Uterus (tissue), 3 donors: ENCODE measurements at regions not wholly inside any gene's neighbourhood (a gene's known extent, or its start where the extent isn't known, plus 50 kb on each side); places are given as distances from the start of the nearest gene placed in this dataset.
"Not testable (repeated sequence)": the region's sequence is repeated elsewhere in the genome, so short reads cannot be mapped to it uniquely, and the experiment has no call there.

Experiments
- DNase-seq, 2 donors: peaks; one replicate each; pipeline ENCODE4 v3.0.0-alpha.2; 2019 to 2020
- H3K27ac ChIP-seq, 2 donors: fragments of 200-600 bp; sonication (generic); 1 replicate in 1 of 2; 2 replicates in 1 of 2; pipeline ENCODE4 v1.5.1; 2016 to 2018
- H3K27me3 ChIP-seq, 2 donors: fragments of 200-600 bp; sonication (generic); one replicate each; pipeline ENCODE4 v1.5.1; 2018 to 2019; ENCODE audit warnings: control low read depth in 1 of 2
- H3K36me3 ChIP-seq, 2 donors: fragments of 200-600 bp; sonication (generic); one replicate each; pipeline ENCODE4 v1.5.1; 2019; ENCODE audit warnings: control low read depth in 1 of 2
- H3K4me1 ChIP-seq, 2 donors: fragments of 200-600 bp; sonication (generic); one replicate each; pipeline ENCODE4 v1.5.1; 2018 to 2019; ENCODE audit warnings: control low read depth in 1 of 2
- H3K4me3 ChIP-seq, 2 donors: fragments of 200-600 bp; sonication (generic); 1 replicate in 1 of 2; 2 replicates in 1 of 2; pipeline ENCODE4 v1.5.1; 2018 to 2019; ENCODE audit warnings: mild to moderate bottlenecking in 1 of 2
- H3K9me3 ChIP-seq, 2 donors: fragments of 200-600 bp; sonication (generic); one replicate each; pipeline ENCODE4 v1.5.1; 2019; ENCODE audit warnings: control low read depth in 1 of 2
- POLR2A ChIP-seq, 2 donors: fragments of 450-650 bp; IDR thresholded peaks; one replicate each; pipeline ENCODE4 v1.6.1; 2016; ENCODE audit warnings: antibody characterized with exemption in 2 of 2, mild to moderate bottlenecking in 1 of 2, moderate library complexity in 1 of 2
- intact Hi-C: fragments of 100-400 bp; cut with DNase I; formaldehyde crosslinking; loops from one replicate; pipeline ENCODE4 v1.15.1; 2023; ENCODE audit warnings: low total_unique reads
- TF ChIP-seq, protein P1 (sequence below), 4 experiments: fragments of 200-600 bp in 2 of 4; fragments of 450-650 bp in 2 of 4; sonication (generic) in 2 of 4; IDR thresholded peaks; one replicate each; pipeline ENCODE4 v1.5.1; 2016 to 2019; ENCODE audit warnings: antibody characterized with exemption in 4 of 4, mild to moderate bottlenecking in 2 of 4, moderate library complexity in 1 of 4
- donor health status: DM: yes; HTN: yes; CAD: no.

DNA sequence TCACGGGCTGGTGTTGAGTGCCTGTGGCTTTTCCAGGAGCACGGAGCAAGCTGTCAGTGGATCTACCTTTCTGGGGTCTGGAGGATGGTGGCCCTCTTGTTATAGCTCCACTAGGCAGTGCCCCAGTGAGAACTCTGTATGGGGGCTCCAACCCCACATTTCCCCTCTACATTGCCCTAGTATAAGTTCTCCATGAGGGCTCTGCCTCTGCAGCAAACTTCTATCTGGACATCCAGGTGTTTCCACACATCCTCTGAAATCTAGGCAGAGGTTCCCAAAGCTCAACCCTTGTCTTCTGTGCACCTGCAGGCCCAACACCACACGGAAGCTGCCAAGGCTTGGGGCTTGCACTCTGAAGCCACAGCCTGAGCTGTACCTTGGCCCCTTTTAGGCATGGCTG, 157.3 kb downstream of the MRPL39 start:
- TF ChIP-seq, protein P1, sequence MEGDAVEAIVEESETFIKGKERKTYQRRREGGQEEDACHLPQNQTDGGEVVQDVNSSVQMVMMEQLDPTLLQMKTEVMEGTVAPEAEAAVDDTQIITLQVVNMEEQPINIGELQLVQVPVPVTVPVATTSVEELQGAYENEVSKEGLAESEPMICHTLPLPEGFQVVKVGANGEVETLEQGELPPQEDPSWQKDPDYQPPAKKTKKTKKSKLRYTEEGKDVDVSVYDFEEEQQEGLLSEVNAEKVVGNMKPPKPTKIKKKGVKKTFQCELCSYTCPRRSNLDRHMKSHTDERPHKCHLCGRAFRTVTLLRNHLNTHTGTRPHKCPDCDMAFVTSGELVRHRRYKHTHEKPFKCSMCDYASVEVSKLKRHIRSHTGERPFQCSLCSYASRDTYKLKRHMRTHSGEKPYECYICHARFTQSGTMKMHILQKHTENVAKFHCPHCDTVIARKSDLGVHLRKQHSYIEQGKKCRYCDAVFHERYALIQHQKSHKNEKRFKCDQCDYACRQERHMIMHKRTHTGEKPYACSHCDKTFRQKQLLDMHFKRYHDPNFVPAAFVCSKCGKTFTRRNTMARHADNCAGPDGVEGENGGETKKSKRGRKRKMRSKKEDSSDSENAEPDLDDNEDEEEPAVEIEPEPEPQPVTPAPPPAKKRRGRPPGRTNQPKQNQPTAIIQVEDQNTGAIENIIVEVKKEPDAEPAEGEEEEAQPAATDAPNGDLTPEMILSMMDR (IDR thresholded peaks at IDR 0.05) = no peak
- no peak for TF ChIP-seq POLR2A (IDR thresholded peaks at IDR 0.05)
- Histone ChIP-seq H3K27ac (no peak overlapping the region), H3K27me3 (no peaks in the 10 kb centered on the region), H3K4me1 (no peaks in the 10 kb centered on the region), H3K4me3 (no peak overlapping the region), H3K36me3 (no peaks in the 10 kb centered on the region), H3K9me3 (no peaks in the 10 kb centered on the region)
- DNase-seq = no peak
- intact Hi-C loops = no loop called here

DNA sequence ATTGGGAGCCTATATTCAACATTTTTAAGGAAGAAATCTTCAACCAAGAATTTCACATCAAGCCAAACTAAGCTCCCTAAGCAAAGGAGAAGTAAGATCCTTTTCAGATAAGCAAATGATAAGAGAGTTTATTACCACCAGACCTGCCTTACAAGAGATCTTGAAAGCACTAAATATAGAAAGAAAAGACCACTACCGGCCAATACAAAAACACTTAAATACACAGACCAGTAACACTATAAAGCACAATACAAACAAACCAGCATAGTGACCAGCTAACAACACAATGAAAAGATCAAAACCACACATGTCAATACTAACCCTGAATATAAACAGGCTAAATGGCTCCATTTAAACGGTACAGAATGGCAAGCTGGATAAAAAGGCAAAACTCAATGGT, 165.4 kb downstream of the MRPL39 start:
- Histone ChIP-seq H3K27ac (no peak overlapping the region), H3K9me3 (no peaks in the 10 kb centered on the region), H3K4me3 (no peak overlapping the region), H3K27me3 (no peaks in the 10 kb centered on the region), H3K36me3 (no peaks in the 10 kb centered on the region), H3K4me1 (no peaks in the 10 kb centered on the region)
- no peak for DNase-seq
- TF ChIP-seq POLR2A (IDR thresholded peaks at IDR 0.05) = no peak
- TF ChIP-seq, protein P1 (IDR thresholded peaks at IDR 0.05) = no peak
- intact Hi-C loops = no loop called here

DNA sequence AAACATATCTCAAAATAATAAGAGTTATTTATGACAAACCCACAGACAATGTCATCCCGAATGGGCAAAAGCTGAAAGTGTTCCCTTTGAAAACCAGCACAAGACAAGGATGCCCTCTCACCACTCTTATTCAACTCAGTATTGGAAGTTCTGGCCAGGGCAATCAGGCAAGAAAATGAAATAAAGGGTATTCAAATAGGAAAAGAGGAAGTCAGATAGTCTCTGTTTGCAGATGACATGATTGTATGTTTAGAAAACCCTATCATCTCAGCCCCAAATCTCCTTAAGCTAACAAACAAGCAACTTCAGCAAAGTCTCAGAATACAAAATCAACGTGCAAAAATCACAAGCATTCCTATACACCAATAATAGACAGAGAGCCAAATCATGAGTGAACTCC, 169.8 kb downstream of the MRPL39 start:
- intact Hi-C loops, H3K4me3 ChIP-seq, DNase-seq, H3K27ac ChIP-seq, H3K4me1 ChIP-seq, H3K36me3 ChIP-seq, H3K27me3 ChIP-seq, H3K9me3 ChIP-seq: not testable (repeated sequence)

DNA sequence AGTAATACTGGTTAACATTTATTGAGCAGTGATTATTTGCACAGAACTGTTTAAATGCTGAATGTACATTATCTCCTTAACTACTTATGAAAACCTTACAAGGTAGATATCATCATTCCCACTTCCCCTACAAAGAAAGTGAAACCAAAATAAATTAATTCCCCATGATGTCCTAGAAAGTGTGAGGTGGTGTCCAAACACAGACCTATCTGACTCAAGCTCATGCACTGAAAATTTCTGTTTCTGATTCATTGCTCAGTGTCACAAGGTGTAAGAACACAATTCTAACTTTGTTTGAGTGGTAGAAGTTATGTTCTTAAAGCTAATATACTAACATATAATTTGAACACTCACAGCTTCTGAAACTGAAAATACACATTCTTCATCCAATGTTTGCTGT, 178.7 kb downstream of the MRPL39 start:
- intact Hi-C loops = no loop called here
- H3K27me3 ChIP-seq = no peaks in the 10 kb centered on the region

DNA sequence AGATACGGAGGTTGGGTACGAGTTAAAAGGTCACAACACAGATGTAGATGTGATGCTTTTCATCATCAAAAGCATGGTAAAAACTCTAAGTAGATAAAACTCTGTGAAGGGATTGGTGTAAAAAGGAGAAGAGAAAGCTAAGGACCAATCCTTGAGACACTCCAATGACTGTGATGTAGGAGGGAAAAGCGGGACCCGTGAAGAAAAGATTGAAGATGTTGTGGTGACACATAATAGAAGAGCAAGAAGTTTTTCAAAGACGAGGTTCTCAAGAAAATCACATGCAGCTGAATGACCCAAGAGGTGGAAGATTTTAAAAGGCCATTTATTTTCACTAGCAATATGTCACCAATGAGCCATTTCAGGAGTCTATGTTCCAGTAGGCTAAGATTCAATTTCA, 179.5 kb downstream of the MRPL39 start:
- H3K4me1 ChIP-seq = no peaks in the 10 kb centered on the region

More for the DNA sequence above, 178.7 kb downstream of the MRPL39 start:
- H3K27ac ChIP-seq = no peak overlapping the region
- H3K36me3 ChIP-seq = no peaks in the 10 kb centered on the region
- no peaks in the 10 kb centered on the region for H3K4me1 ChIP-seq
- H3K9me3 ChIP-seq = no peaks in the 10 kb centered on the region
- H3K4me3 ChIP-seq = no peak overlapping the region
- no peak for TF ChIP-seq POLR2A (IDR thresholded peaks at IDR 0.05)
- TF ChIP-seq, protein P1 (IDR thresholded peaks at IDR 0.05) = no peak
- DNase-seq = no peak

More for the DNA sequence above, 179.5 kb downstream of the MRPL39 start:
- Histone ChIP-seq H3K27me3 (no peaks in the 10 kb centered on the region), H3K27ac (no peak overlapping the region), H3K4me3 (no peak overlapping the region), H3K9me3 (no peaks in the 10 kb centered on the region), H3K36me3 (no peaks in the 10 kb centered on the region)
- no peak for DNase-seq
- intact Hi-C loops = no loop called here
- TF ChIP-seq, protein P1 (IDR thresholded peaks at IDR 0.05) = no peak
- no peak for TF ChIP-seq POLR2A (IDR thresholded peaks at IDR 0.05)
